GM12878 (cell line): ENCODE measurements at regions not wholly inside any gene's neighbourhood (a gene's known extent, or its start where the extent isn't known, plus 50 kb on each side); places are given as distances from the start of the nearest gene placed in this dataset.
"Not testable (repeated sequence)": the region's sequence is repeated elsewhere in the genome, so short reads cannot be mapped to it uniquely, and the experiment has no call there.

Experiments
- ATAC-seq: fragments of 200-7000 bp; cut with Tn5 transposase; 3 replicates; pipeline ENCODE4 v1.9.1; 2020; ENCODE audit warnings: mild to moderate bottlenecking, moderate library complexity
- BruUV-seq: library from RNA; stranded (reverse); fragments of 400-500 nt; replicated peaks from 2 replicates; lab custom pipeline; 2021; lab: Mats Ljungman, UMichigan
- CTCF ChIA-PET: fragments of 300-600 bp; sonication (Branson Sonifier 250); formaldehyde crosslinking; extraction: SDS; loops from one replicate; lab custom pipeline; 2021; ENCODE audit warnings: inconsistent platforms; lab: Yijun Ruan, JAX
- POLR2A ChIA-PET: fragments of 350-600 bp; formaldehyde crosslinking; extraction: SDS; loops from one replicate; lab custom pipeline; 2021; ENCODE audit warnings: inconsistent platforms; lab: Charles Lee
- RAD21 ChIA-PET: fragments of 300-600 bp; sonication (Branson Sonifier 250); formaldehyde crosslinking; loops from one replicate; lab custom pipeline; 2023; ENCODE audit warnings: antibody characterized with exemption; ENCODE audit not compliant: unreplicated experiment; lab: Charles Lee
- SMC1A ChIA-PET: fragments of 300-600 bp; sonication (Branson Sonifier 250); formaldehyde crosslinking; loops from one replicate; lab custom pipeline; 2023; ENCODE audit not compliant: unreplicated experiment, uncharacterized antibody; lab: Charles Lee
- DNase-seq: peaks from one replicate; pipeline ENCODE4 v3.0.0-alpha.2; 2011; ENCODE audit warnings: low read depth, low spot score
- FAIRE-seq: peaks from 3 replicates; lab custom pipeline; 2011; peaks lifted over from hg19 to GRCh38; lab: Jason Lieb, UNC
- H2AFZ ChIP-seq: 2 replicates; pipeline ENCODE4 v1.6.0; 2011; ENCODE audit warnings: low read depth, low read length, control low read depth; ENCODE audit not compliant: control insufficient read depth
- H3K27ac ChIP-seq: 2 replicates; pipeline ENCODE4 v1.5.1; 2011; ENCODE audit warnings: control low read depth; ENCODE audit not compliant: control insufficient read depth, insufficient read depth
- H3K27me3 ChIP-seq, 2 experiments: replicated peaks in 1 of 2; 2 replicates each; pipeline versions ENCODE4 v1.6.0 to v1.6.1; 2011; ENCODE audit warnings: low read length in 1 of 2; ENCODE audit not compliant: control insufficient read depth in 2 of 2, insufficient read depth in 2 of 2
- H3K36me3 ChIP-seq, 2 experiments: 2 replicates each; pipeline ENCODE4 v1.5.1; 2011; ENCODE audit warnings: low read length in 1 of 2; ENCODE audit not compliant: control insufficient read depth in 2 of 2, insufficient read depth in 2 of 2
- H3K4me1 ChIP-seq: 2 replicates; pipeline ENCODE4 v1.6.1; 2011; ENCODE audit warnings: mild to moderate bottlenecking, low read length, moderate library complexity, mixed read lengths; ENCODE audit not compliant: control insufficient read depth, insufficient read depth
- H3K4me2 ChIP-seq: 2 replicates; pipeline ENCODE4 v1.6.0; 2011; ENCODE audit warnings: control low read depth; ENCODE audit not compliant: control insufficient read depth, insufficient read depth
- H3K4me3 ChIP-seq: fragments of 200-600 bp; sonication (generic); 2 replicates; pipeline ENCODE4 v1.5.1; 2016
- H3K79me2 ChIP-seq: 2 replicates; pipeline ENCODE4 v1.6.0; 2011; ENCODE audit warnings: low read length; ENCODE audit not compliant: control insufficient read depth, insufficient read depth
- H3K9ac ChIP-seq: 2 replicates; pipeline ENCODE4 v1.8.0; 2011; ENCODE audit warnings: low read length, control low read depth, mixed read lengths; ENCODE audit not compliant: control insufficient read depth, insufficient read depth
- H3K9me3 ChIP-seq: replicated peaks from 3 replicates; pipeline ENCODE4 v1.5.1; 2011; ENCODE audit warnings: mild to moderate bottlenecking, low read length; ENCODE audit not compliant: control insufficient read depth, insufficient read depth
- H4K20me1 ChIP-seq: 2 replicates; pipeline ENCODE4 v1.6.0; 2011; ENCODE audit not compliant: control insufficient read depth, insufficient read depth
- CBX3 ChIP-seq: fragments of 200-600 bp; sonication (generic); IDR thresholded peaks from 2 replicates; pipeline ENCODE4 v1.6.1; 2016; ENCODE audit warnings: low read depth, borderline replicate concordance
- EED ChIP-seq: sonication (generic); IDR thresholded peaks from 2 replicates; pipeline ENCODE4 v1.6.1; 2016; ENCODE audit warnings: antibody characterized with exemption, low read depth
- HDAC6 ChIP-seq: fragments of 200-600 bp; sonication (generic); IDR thresholded peaks from one replicate; pipeline ENCODE4 v1.8.0; 2017; ENCODE audit warnings: antibody characterized with exemption; ENCODE audit not compliant: unreplicated experiment
- IKZF1 ChIP-seq: fragments of 450-650 bp; conservative IDR thresholded peaks from 2 replicates; pipeline ENCODE4 v1.6.1; 2017; ENCODE audit warnings: antibody characterized with exemption, mild to moderate bottlenecking
- KDM1A ChIP-seq: fragments of 200-600 bp; sonication (generic); IDR thresholded peaks from 2 replicates; pipeline ENCODE4 v1.6.1; 2016; ENCODE audit warnings: borderline replicate concordance
- MYC ChIP-seq: IDR thresholded peaks from 2 replicates; pipeline ENCODE4 v1.6.1; 2011; ENCODE audit warnings: mild to moderate bottlenecking, low read length, moderate library complexity, inconsistent platforms; ENCODE audit not compliant: insufficient read depth, insufficient replicate concordance, insufficient read length, severe bottlenecking
- SMC3 ChIP-seq: IDR thresholded peaks from 2 replicates; pipeline ENCODE4 v1.6.1; 2011; ENCODE audit warnings: low read length, improper control_type of control experiment, borderline replicate concordance
- STAT1 ChIP-seq: fragments of 450-650 bp; conservative IDR thresholded peaks from 2 replicates; pipeline ENCODE4 v1.6.1; 2014; ENCODE audit warnings: antibody characterized with exemption, mild to moderate bottlenecking
- STAT3 ChIP-seq: IDR thresholded peaks from 2 replicates; pipeline ENCODE4 v1.6.1; 2011; ENCODE audit warnings: low read depth, low read length, improper control_type of control experiment
- WGBS: methylation state at CpG from one replicate; pipeline ENCODE4 v1.1.6; 2016; ENCODE audit warnings: low lambda C conversion rate; ENCODE audit not compliant: insufficient replicate concordance, insufficient coverage; ENCODE audit errors: missing lambda C conversion rate; 5-methylcytosine and 5-hydroxymethylcytosine counted together
- in situ Hi-C: fragments of 300-500 bp; cut with MboI; formaldehyde crosslinking; loops from 9 replicates; pipeline ENCODE4 v1.14.3; 2018; ENCODE audit warnings: mixed read lengths
- intact Hi-C: fragments of 100-400 bp; cut with micrococcal nuclease; formaldehyde crosslinking; loops from one replicate; pipeline ENCODE4 v1.14.2; 2022; ENCODE audit not compliant: unreplicated experiment
- TF ChIP-seq, protein P1 (sequence below): IDR thresholded peaks from 2 replicates; pipeline ENCODE4 v1.6.1; 2012; ENCODE audit warnings: low read depth, low read length, improper control_type of control experiment

DNA sequence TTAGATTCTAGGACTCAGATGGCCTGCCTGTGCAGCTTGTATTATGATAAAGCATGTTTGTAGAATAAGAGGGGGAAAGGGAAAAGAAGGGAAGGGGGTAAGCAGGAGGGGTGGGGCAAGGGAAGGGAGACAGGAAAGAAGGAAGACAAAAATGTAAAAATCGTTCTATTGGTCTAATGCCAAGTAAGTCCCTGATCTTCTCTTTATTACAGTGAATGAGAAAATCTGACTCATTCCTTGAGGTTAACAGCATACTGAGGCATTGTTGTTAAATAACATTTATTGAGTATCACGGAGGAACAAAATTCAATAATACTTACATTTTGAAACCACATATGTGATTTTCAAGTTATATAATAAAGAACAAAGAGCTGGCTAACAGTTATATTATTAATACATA, 1534.7 kb downstream of the OLFM4 start (continued):
- TF ChIP-seq IKZF1 (no peak), SMC3 (no peak), MYC (no peak), STAT1 (no peak), EED (no peak), CBX3 (no peak), HDAC6 (no peak), KDM1A (no peak), STAT3 (no peak)
- TF ChIP-seq, protein P1, sequence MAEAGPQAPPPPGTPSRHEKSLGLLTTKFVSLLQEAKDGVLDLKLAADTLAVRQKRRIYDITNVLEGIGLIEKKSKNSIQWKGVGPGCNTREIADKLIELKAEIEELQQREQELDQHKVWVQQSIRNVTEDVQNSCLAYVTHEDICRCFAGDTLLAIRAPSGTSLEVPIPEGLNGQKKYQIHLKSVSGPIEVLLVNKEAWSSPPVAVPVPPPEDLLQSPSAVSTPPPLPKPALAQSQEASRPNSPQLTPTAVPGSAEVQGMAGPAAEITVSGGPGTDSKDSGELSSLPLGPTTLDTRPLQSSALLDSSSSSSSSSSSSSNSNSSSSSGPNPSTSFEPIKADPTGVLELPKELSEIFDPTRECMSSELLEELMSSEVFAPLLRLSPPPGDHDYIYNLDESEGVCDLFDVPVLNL = no peak

- not testable (repeated sequence) for FAIRE-seq, ATAC-seq
These were observed 1543.4 kb downstream of the OLFM4 start for GRCh38 chr13:54572037-54572436.

More at GRCh38 chr13:54572037-54572436, 1543.4 kb downstream of the OLFM4 start:
- BruUV-seq, RAD21 ChIA-PET, H3K4me1 ChIP-seq, intact Hi-C loops, H2AFZ ChIP-seq, H3K4me2 ChIP-seq, DNase-seq, H3K9me3 ChIP-seq, H3K4me3 ChIP-seq, H3K27me3 ChIP-seq, H3K79me2 ChIP-seq, CTCF ChIA-PET, H3K27ac ChIP-seq, H3K36me3 ChIP-seq, H4K20me1 ChIP-seq, in situ Hi-C loops, SMC1A ChIA-PET, H3K9ac ChIP-seq, POLR2A ChIA-PET: not testable (repeated sequence)
- 76% methylated on average over 10 of the region's 13 CpGs for WGBS
